OCI-LY1 (cell line): ENCODE measurements at regions not wholly inside any gene's neighbourhood (a gene's known extent, or its start where the extent isn't known, plus 50 kb on each side); places are given as distances from the start of the nearest gene placed in this dataset.
"Not testable (repeated sequence)": the region's sequence is repeated elsewhere in the genome, so short reads cannot be mapped to it uniquely, and the experiment has no call there.

ENCODE experiments used
- H2AFZ ChIP-seq: fragments of 200-600 bp; sonication (generic), shearing (Covaris generic); 2 replicates; pipeline ENCODE4 v1.6.0; 2014; ENCODE audit warnings: antibody characterized with exemption, mild to moderate bottlenecking, low read length
- H3F3A ChIP-seq: fragments of 200-600 bp; sonication (generic), shearing (Covaris generic); 2 replicates; pipeline ENCODE4 v1.6.0; 2014; ENCODE audit warnings: mild to moderate bottlenecking, antibody characterized with exemption, low read length, moderate library complexity; ENCODE audit not compliant: insufficient read depth
- H3K27ac ChIP-seq: fragments of 200-600 bp; sonication (generic); 2 replicates; pipeline ENCODE4 v1.5.1; 2014; ENCODE audit warnings: low read length, mixed run types, mild to moderate bottlenecking, low read depth; ENCODE audit not compliant: poor library complexity, severe bottlenecking
- H3K27me3 ChIP-seq: fragments of 200-600 bp; sonication (generic); 2 replicates; pipeline ENCODE4 v1.6.0; 2014; ENCODE audit warnings: antibody characterized with exemption, mild to moderate bottlenecking, low read length, moderate library complexity; ENCODE audit not compliant: insufficient read depth
- H3K36me3 ChIP-seq: fragments of 200-600 bp; sonication (generic); 2 replicates; pipeline ENCODE4 v1.6.1; 2014; ENCODE audit warnings: mild to moderate bottlenecking, antibody characterized with exemption, low read length, moderate library complexity, mixed read lengths; ENCODE audit not compliant: insufficient read depth
- H3K4me1 ChIP-seq: fragments of 200-600 bp; sonication (generic); 2 replicates; pipeline ENCODE4 v1.5.1; 2014; ENCODE audit warnings: mild to moderate bottlenecking, low read length, moderate library complexity; ENCODE audit not compliant: insufficient read depth, severe bottlenecking
- H3K4me2 ChIP-seq: fragments of 200-600 bp; sonication (generic), shearing (Covaris generic); 2 replicates; pipeline ENCODE4 v1.6.1; 2014; ENCODE audit warnings: low read length
- H3K4me3 ChIP-seq: fragments of 200-600 bp; sonication (generic); 2 replicates; pipeline ENCODE4 v1.5.1; 2014; ENCODE audit warnings: low read length, low read depth, mild to moderate bottlenecking, mixed read lengths; ENCODE audit not compliant: poor library complexity, severe bottlenecking
- H3K79me2 ChIP-seq: fragments of 200-600 bp; shearing (Covaris generic); 2 replicates; pipeline ENCODE4 v1.6.1; 2016; ENCODE audit warnings: mixed run types, low read length, mixed read lengths; ENCODE audit not compliant: insufficient read depth
- H3K9ac ChIP-seq: fragments of 200-600 bp; sonication (generic), shearing (Covaris generic); 2 replicates; pipeline ENCODE4 v1.6.1; 2014; ENCODE audit warnings: mild to moderate bottlenecking, low read length, mixed read lengths
- H3K9me2 ChIP-seq: fragments of 200-600 bp; sonication (generic), shearing (Covaris generic); 2 replicates; pipeline ENCODE4 v1.6.1; 2014; ENCODE audit warnings: low read depth, mild to moderate bottlenecking, low read length, mixed read lengths
- H3K9me3 ChIP-seq: fragments of 200-600 bp; shearing (Covaris generic); 2 replicates; pipeline ENCODE4 v1.6.1; 2014; ENCODE audit warnings: low read length, mixed read lengths
- H4K20me1 ChIP-seq: fragments of 200-600 bp; sonication (generic), shearing (Covaris generic); 2 replicates; pipeline ENCODE4 v1.6.0; 2016; ENCODE audit warnings: mild to moderate bottlenecking, low read length; ENCODE audit not compliant: insufficient read depth
- EZH2 ChIP-seq: fragments of 200-600 bp; sonication (generic), shearing (Covaris generic); IDR thresholded peaks from 2 replicates; pipeline ENCODE4 v1.8.0; 2017; ENCODE audit warnings: borderline replicate concordance, mixed run types, mild to moderate bottlenecking, antibody characterized with exemption, low read length, moderate library complexity, mixed read lengths
- TF ChIP-seq, protein P1 (sequence below): fragments of 200-600 bp; sonication (generic), shearing (Covaris generic); IDR thresholded peaks from 2 replicates; pipeline ENCODE4 v1.5.1; 2017; ENCODE audit warnings: mild to moderate bottlenecking, antibody characterized with exemption, low read length, moderate library complexity, mixed read lengths

DNA sequence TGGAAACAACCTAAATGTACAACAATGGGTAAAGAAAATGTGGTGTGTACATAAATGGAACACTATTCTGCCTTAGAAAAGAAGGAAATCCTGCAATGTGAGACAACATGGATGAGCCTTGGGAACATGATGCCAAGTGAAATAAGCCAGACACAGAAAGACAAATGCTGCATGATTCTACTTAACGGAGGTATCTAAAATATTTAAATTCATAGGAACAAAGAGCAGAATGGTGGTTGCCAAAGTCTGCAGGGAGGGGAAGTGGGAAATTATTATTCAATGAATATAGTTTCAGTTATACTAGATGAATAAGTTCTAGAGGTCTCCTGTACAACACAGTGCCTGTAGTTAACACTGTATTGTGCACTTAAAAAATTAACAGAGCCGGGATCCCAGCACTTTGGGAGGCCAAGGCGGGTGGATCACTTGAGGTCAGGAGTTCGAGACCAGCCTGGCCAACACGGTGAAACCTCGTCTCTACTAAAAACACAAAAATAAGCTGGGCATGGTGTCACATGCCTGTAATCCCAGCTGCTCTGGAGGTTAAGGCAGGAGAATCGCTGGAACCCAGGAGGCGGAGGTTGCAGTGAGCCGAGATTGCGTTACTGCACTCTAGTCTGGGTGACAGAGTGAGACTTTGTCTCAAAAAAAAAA, 71.4 kb upstream of the SNX9 start:
- H2AFZ ChIP-seq: no peak overlapping the region
- no peaks in the 10 kb centered on the region for H3K79me2 ChIP-seq
- no peaks in the 10 kb centered on the region for H3K4me1 ChIP-seq
- H3K27me3 ChIP-seq: 0 out of 2 replicates have a peak, but pooled peaks cover 4% of the 10 kb centered on the region
- no peaks in the 10 kb centered on the region for H4K20me1 ChIP-seq
- no peak overlapping the region for H3K27ac ChIP-seq
- H3F3A ChIP-seq: no peaks in the 10 kb centered on the region
- H3K9me2 ChIP-seq: no peaks in the 10 kb centered on the region
- TF ChIP-seq EZH2: no peak
- TF ChIP-seq, protein P1, sequence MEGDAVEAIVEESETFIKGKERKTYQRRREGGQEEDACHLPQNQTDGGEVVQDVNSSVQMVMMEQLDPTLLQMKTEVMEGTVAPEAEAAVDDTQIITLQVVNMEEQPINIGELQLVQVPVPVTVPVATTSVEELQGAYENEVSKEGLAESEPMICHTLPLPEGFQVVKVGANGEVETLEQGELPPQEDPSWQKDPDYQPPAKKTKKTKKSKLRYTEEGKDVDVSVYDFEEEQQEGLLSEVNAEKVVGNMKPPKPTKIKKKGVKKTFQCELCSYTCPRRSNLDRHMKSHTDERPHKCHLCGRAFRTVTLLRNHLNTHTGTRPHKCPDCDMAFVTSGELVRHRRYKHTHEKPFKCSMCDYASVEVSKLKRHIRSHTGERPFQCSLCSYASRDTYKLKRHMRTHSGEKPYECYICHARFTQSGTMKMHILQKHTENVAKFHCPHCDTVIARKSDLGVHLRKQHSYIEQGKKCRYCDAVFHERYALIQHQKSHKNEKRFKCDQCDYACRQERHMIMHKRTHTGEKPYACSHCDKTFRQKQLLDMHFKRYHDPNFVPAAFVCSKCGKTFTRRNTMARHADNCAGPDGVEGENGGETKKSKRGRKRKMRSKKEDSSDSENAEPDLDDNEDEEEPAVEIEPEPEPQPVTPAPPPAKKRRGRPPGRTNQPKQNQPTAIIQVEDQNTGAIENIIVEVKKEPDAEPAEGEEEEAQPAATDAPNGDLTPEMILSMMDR: no peak
- H3K9me3 ChIP-seq: no peaks in the 10 kb centered on the region
- H3K4me2 ChIP-seq: no peak overlapping the region
- no peak overlapping the region for H3K9ac ChIP-seq
- no peak overlapping the region for H3K4me3 ChIP-seq
- no peaks in the 10 kb centered on the region; the same call in 1 of the 2 replicates for H3K36me3 ChIP-seq

DNA sequence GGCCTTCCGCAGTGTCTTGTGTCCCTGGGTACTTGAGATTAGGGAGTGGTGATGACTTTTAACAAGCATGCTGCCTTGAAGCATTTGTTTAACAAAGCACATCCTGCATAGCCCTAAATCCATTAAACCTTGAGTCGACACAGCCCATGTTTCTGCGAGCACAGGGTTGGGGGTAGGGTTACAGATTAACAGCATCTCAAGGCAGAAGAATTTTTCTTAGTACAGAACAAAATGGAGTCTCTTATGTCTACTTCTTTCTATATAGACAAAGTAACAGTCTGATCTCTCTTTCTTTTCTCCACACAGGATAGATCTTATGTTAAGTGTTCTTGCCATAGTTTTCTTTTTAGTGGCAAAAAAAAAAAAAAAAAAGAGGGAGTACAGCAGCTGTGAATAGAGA, 70.2 kb upstream of the SNX9 start:
- not testable (repeated sequence) for H3K36me3 ChIP-seq, H3K4me1 ChIP-seq, H3K9me2 ChIP-seq, H3K9me3 ChIP-seq, H3K4me3 ChIP-seq, H3F3A ChIP-seq, H2AFZ ChIP-seq, H3K4me2 ChIP-seq, H3K9ac ChIP-seq, H4K20me1 ChIP-seq, H3K79me2 ChIP-seq, H3K27ac ChIP-seq, H3K27me3 ChIP-seq

DNA sequence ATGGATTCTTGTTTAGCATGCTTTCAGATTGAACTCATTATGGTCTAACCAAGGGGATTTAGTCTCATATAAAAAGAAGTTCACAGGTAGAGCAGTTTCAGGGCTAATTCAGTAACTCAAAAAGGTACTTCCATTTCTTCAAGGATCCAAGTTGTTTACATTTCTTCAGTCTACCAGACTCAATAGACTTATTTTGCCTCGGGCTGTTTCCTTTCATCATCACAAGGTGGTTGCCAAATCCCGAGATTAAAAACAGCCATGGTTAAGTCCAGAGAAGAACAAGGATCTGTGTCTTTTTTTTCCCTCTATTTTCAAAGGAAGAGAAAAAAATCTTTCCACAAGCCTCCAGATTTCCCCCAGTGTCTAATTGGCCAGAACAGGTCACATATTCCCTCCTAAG, 69.8 kb upstream of the SNX9 start:
- H3K4me1 ChIP-seq: no peaks in the 10 kb centered on the region
- 0 out of 2 replicates have a peak, but pooled peaks cover 4% of the 10 kb centered on the region for H3K27me3 ChIP-seq
- H3K9me2 ChIP-seq: no peaks in the 10 kb centered on the region
- no peak overlapping the region for H3K27ac ChIP-seq
- no peaks in the 10 kb centered on the region; the same call in 1 of the 2 replicates for H3K36me3 ChIP-seq
- no peaks in the 10 kb centered on the region for H3K9me3 ChIP-seq
- no peaks in the 10 kb centered on the region for H4K20me1 ChIP-seq
- H3K4me2 ChIP-seq: no peak overlapping the region
- TF ChIP-seq, protein P1: no peak
- TF ChIP-seq EZH2: no peak
- H3K79me2 ChIP-seq: no peaks in the 10 kb centered on the region
- H3K4me3 ChIP-seq: no peak overlapping the region
- H3K9ac ChIP-seq: no peak overlapping the region
- H3F3A ChIP-seq: no peaks in the 10 kb centered on the region
- H2AFZ ChIP-seq: no peak overlapping the region

DNA sequence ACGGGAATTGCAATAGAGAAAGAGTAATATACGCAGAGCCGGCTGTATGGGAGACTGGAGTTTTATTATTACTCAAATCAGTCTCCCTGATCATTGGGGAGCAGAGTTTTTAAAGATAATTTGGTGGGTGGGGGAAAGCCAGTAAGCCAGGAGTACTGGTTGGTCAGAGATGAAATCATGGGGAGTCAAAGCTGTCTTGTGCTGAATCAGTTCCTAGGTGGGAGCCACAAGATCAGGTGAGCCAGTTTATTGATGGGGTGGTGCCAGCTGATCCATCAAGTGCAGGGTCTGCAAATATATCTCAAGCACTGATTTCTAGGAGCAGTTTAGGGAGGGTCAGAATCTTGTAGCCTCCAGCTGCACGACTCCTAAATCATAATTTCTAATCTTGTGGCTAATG, 69.2 kb upstream of the SNX9 start:
- not testable (repeated sequence) for H3K4me1 ChIP-seq, H2AFZ ChIP-seq, H3K9me2 ChIP-seq, H3K27me3 ChIP-seq, H3F3A ChIP-seq, H4K20me1 ChIP-seq, H3K79me2 ChIP-seq, H3K9me3 ChIP-seq, H3K27ac ChIP-seq, H3K36me3 ChIP-seq, H3K9ac ChIP-seq, H3K4me3 ChIP-seq, H3K4me2 ChIP-seq
